C4-2B (cell line): ENCODE measurements at regions not wholly inside any gene's neighbourhood (a gene's known extent, or its start where the extent isn't known, plus 50 kb on each side); places are given as distances from the start of the nearest gene placed in this dataset.

Experiments
- H3K27ac ChIP-seq: fragments of 450-650 bp; 2 replicates; pipeline ENCODE4 v1.5.1; 2017
- ZFX ChIP-seq: fragments of 450-650 bp; IDR thresholded peaks from 2 replicates; pipeline ENCODE4 v1.6.1; 2017
- TF ChIP-seq, protein P1 (sequence below): fragments of 450-650 bp; conservative IDR thresholded peaks from 2 replicates; pipeline ENCODE4 v1.5.1; 2017; ENCODE audit warnings: mild to moderate bottlenecking

- peak; percentile 51; the same call in 1 of the 2 replicates for TF ChIP-seq ZFX
- TF ChIP-seq, protein P1, sequence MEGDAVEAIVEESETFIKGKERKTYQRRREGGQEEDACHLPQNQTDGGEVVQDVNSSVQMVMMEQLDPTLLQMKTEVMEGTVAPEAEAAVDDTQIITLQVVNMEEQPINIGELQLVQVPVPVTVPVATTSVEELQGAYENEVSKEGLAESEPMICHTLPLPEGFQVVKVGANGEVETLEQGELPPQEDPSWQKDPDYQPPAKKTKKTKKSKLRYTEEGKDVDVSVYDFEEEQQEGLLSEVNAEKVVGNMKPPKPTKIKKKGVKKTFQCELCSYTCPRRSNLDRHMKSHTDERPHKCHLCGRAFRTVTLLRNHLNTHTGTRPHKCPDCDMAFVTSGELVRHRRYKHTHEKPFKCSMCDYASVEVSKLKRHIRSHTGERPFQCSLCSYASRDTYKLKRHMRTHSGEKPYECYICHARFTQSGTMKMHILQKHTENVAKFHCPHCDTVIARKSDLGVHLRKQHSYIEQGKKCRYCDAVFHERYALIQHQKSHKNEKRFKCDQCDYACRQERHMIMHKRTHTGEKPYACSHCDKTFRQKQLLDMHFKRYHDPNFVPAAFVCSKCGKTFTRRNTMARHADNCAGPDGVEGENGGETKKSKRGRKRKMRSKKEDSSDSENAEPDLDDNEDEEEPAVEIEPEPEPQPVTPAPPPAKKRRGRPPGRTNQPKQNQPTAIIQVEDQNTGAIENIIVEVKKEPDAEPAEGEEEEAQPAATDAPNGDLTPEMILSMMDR = no peak
Measured at GRCh38 chr9:6703898-6704639, 53.7 kb upstream of the KDM4C start.

GRCh38 chr9:6702707-6703106 lies 55.1 kb upstream of the KDM4C start:
- TF ChIP-seq ZFX = no peak
- TF ChIP-seq, protein P1 = no peak

More at GRCh38 chr9:6703898-6704639, 53.7 kb upstream of the KDM4C start:
- H3K27ac ChIP-seq = peak overlapping the region; percentile 72

DNA sequence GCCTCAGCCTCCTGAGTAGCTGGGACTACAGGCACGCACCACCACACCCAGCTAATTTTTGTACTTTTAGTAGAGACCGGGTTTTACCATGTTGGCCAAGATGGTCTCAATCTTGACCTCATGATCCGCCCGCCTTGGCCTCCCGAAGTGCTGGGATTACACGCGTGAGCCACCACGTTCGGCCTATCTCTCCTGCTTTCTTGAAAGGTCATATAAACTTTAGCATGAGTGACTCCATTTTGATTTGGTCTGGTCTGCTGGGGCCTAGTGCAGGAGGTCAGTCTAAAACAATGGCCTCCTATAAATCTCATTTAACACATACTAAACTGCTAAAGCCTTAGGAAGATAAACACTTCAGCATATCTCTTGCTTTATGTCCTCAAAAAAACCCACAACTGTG lies 50.6 kb upstream of the GLDC start:
- H3K27ac ChIP-seq = no peak overlapping the region
- TF ChIP-seq, protein P1 = no peak
- TF ChIP-seq ZFX = no peak

More at GRCh38 chr9:6702707-6703106, 55.1 kb upstream of the KDM4C start:
- H3K27ac ChIP-seq = no peak overlapping the region

GRCh38 chr9:6695121-6695814 lies 49.7 kb upstream of the GLDC start:
- no peak overlapping the region for H3K27ac ChIP-seq
- TF ChIP-seq ZFX = no peak
- TF ChIP-seq, protein P1 = no peak
